Osteocyte (in vitro differentiated cells): ENCODE measurements at regions not wholly inside any gene's neighbourhood (a gene's known extent, or its start where the extent isn't known, plus 50 kb on each side); places are given as distances from the start of the nearest gene placed in this dataset.

Source experiments
- DNase-seq: peaks from one replicate; pipeline ENCODE4 v3.0.0; 2021; ENCODE audit warnings: mixed read lengths; ENCODE audit not compliant: unreplicated experiment; ENCODE audit errors: extremely low spot score
- H3K27ac Mint-ChIP-seq: one replicate; pipeline ENCODE4 v1.8.0; 2021; ENCODE audit warnings: mild to moderate bottlenecking, mixed read lengths; ENCODE audit not compliant: unreplicated experiment
- H3K27me3 Mint-ChIP-seq: one replicate; pipeline ENCODE4 v1.8.0; 2021; ENCODE audit warnings: mixed read lengths; ENCODE audit not compliant: unreplicated experiment
- H3K36me3 Mint-ChIP-seq: one replicate; pipeline ENCODE4 v1.8.0; 2021; ENCODE audit warnings: mixed read lengths; ENCODE audit not compliant: unreplicated experiment
- H3K4me1 Mint-ChIP-seq: one replicate; pipeline ENCODE4 v1.8.0; 2021; ENCODE audit warnings: mixed read lengths; ENCODE audit not compliant: unreplicated experiment
- H3K4me3 Mint-ChIP-seq: one replicate; pipeline ENCODE4 v1.8.0; 2021; ENCODE audit warnings: mild to moderate bottlenecking, moderate library complexity, mixed read lengths; ENCODE audit not compliant: unreplicated experiment
- H3K9me3 Mint-ChIP-seq: one replicate; pipeline ENCODE4 v1.8.0; 2021; ENCODE audit warnings: mixed read lengths; ENCODE audit not compliant: unreplicated experiment
- CTCF ChIP-seq: fragments of 200-600 bp; sonication (generic); IDR thresholded peaks from 2 replicates; pipeline ENCODE4 v1.5.0; 2021; ENCODE audit warnings: antibody characterized with exemption, mild to moderate bottlenecking, moderate library complexity

DNA sequence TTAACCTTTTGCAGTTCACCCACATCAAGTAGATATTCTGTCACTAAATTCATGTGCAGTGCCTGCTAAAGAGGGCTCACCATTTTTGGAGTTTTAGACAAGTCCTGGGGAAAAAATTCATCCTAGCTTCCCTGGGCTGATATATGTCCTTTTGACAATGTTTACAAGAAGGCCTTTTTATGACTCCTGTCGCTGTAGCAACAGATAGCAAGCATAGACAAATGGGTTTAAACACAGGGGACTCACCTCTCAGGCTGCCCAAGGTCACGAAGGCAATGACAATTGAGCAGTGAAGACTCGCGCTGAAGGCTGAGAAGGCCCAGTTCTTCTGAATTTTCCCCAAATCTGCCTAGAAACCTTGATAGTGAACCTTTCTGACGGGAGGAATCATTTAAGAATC, 150.7 kb upstream of the CPM start:
- Mint-ChIP-seq H3K9me3 (no peaks in the 10 kb centered on the region), H3K36me3 (no peaks in the 10 kb centered on the region), H3K4me3 (no peak overlapping the region), H3K4me1 (no peaks in the 10 kb centered on the region), H3K27ac (no peak overlapping the region), H3K27me3 (peaks cover 33% of the 10 kb centered on the region)
- no peak for TF ChIP-seq CTCF
- DNase-seq = no peak

- Mint-ChIP-seq H3K36me3 (no peaks in the 10 kb centered on the region), H3K4me3 (no peak overlapping the region), H3K9me3 (no peaks in the 10 kb centered on the region), H3K27ac (no peak overlapping the region), H3K4me1 (no peaks in the 10 kb centered on the region), H3K27me3 (peaks cover 42% of the 10 kb centered on the region)
- no peak for TF ChIP-seq CTCF
- DNase-seq = no peak
Observed at GRCh38 chr12:69084816-69085378, 151.9 kb upstream of the CPM start.

DNA sequence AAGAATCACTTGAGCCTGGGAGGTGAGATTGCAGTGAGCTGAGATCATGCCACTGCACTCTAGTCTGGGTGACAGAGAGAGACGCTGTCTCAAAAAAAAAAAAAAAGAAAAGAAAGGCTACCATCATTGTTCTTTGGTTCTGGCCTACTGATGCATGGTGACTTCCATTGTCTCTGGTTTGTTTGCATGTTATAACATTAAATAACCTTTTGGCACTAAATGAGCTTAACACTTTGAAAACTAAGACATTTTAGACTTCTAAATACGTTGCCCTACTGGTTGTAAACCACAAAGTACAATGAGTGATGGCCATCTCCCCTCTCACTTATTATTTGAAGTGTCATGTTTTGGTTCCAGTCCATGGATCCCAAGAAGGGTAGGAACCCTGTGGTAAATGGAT, 152.9 kb upstream of the CPM start:
- no peak overlapping the region for H3K27ac Mint-ChIP-seq
- H3K36me3 Mint-ChIP-seq = no peaks in the 10 kb centered on the region
- DNase-seq = no peak
- no peak for TF ChIP-seq CTCF
- H3K9me3 Mint-ChIP-seq = no peaks in the 10 kb centered on the region
- H3K4me3 Mint-ChIP-seq = no peak overlapping the region
- H3K27me3 Mint-ChIP-seq = peaks cover 52% of the 10 kb centered on the region
- H3K4me1 Mint-ChIP-seq = no peaks in the 10 kb centered on the region

- Mint-ChIP-seq H3K36me3 (no peaks in the 10 kb centered on the region), H3K27me3 (peaks cover 68% of the 10 kb centered on the region), H3K4me1 (peaks cover 2% of the 10 kb centered on the region), H3K9me3 (no peaks in the 10 kb centered on the region), H3K4me3 (no peak overlapping the region), H3K27ac (no peak overlapping the region)
- TF ChIP-seq CTCF = no peak
- DNase-seq = no peak
Observed at GRCh38 chr12:69087986-69088385, 151.4 kb upstream of the CPSF6 start.

DNA sequence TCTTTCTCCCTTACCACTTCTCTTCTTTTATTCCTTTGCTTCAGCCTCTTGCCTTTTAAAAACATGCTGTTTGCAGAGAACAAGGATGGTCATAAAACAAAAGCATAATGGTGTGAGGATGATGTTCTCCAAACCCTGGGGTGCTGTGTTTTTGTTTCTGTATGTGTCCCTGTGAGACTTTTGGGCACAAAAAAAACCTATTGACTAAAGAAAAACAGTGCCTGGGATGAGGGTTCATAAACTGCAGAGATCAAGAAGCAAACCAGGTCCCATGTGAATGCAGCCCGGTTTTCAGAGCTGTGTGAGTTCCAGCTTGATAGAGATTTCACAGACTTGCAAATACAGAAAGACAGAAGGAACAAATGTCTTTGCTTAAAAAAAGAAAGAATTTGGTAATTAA, 148.6 kb upstream of the CPSF6 start:
- H3K9me3 Mint-ChIP-seq = no peaks in the 10 kb centered on the region
- peaks cover 2% of the 10 kb centered on the region for H3K4me1 Mint-ChIP-seq
- no peak for TF ChIP-seq CTCF
- H3K27me3 Mint-ChIP-seq = peaks cover 64% of the 10 kb centered on the region
- DNase-seq = no peak
- H3K36me3 Mint-ChIP-seq = no peaks in the 10 kb centered on the region
- H3K27ac Mint-ChIP-seq = no peak overlapping the region
- no peak overlapping the region for H3K4me3 Mint-ChIP-seq
